ENCODE measurements at regions not wholly inside any gene's neighbourhood (a gene's known extent, or its start where the extent isn't known, plus 50 kb on each side); places are given as distances from the start of the nearest gene placed in this dataset.

DNA sequence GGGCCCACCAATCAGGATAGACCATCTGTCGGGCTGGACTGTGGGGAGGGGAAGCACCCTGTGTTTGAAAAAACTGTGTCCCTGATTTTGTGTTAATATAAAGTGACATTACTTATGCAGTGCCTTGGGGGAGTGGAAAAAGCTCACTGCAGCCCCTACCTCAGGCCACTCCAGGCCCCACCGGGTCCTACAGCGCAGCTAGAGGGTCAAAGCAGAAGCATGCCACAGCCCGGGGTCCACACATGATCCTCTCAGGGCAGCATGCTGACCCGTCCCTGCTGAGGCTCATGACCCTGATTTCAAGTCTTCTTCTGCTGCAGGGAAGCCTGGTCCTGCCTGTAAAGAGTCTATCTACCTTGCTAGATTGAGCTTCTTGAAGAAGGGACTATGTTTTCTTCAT lies 133.0 kb upstream of the PLCB4 start:
- no peak for DNase-seq (ENCODE audit: extremely low spot score)
- ChIA-PET POLR2A (no interaction called here), CTCF (no interaction called here)
- TF ChIP-seq TARDBP (IDR thresholded peaks at IDR 0.05) (no peak), SUZ12 (IDR thresholded peaks at IDR 0.05) (no peak), FOXM1 (IDR thresholded peaks at IDR 0.05; ENCODE audit: borderline replicate concordance) (no peak), PKNOX1 (IDR thresholded peaks at IDR 0.05) (no peak), L3MBTL2 (conservative IDR thresholded peaks at IDR 0.05) (no peak), FOXK2 (IDR thresholded peaks at IDR 0.05) (no peak), ZNF384 (IDR thresholded peaks at IDR 0.05) (no peak), BHLHE40 (IDR thresholded peaks at IDR 0.05; ENCODE audit: borderline replicate concordance) (no peak), ARNT (IDR thresholded peaks at IDR 0.05) (no peak), ELF4 (IDR thresholded peaks at IDR 0.05) (no peak), FOXA1 (IDR thresholded peaks at IDR 0.05) (no peak)

DNA sequence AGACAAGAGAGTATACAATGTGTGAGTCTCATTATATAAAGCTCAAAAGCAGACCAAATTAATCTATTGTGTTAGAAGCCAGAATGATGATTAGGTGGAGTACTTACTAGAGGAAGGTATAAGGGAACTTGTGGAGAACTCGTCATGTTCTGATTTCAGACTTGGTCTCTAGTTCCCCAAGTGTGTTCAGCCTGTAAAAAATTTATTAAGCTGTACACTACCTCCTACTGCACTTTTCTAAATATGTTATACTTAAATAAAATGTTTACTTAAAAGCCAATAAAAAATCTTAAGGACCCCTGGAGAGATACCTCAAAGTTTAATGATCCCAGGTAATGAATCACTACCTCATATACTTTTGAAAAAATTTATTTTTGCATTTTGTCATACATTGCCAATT lies 130.4 kb upstream of the PLCB4 start:
- no peak for DNase-seq (ENCODE audit: extremely low spot score)
- CTCF ChIA-PET = no interaction called here
- POLR2A ChIA-PET = no interaction called here
- TF ChIP-seq FOXK2 (IDR thresholded peaks at IDR 0.05) (no peak), NFRKB (IDR thresholded peaks at IDR 0.05) (no peak), TARDBP (IDR thresholded peaks at IDR 0.05) (no peak), ZNF384 (IDR thresholded peaks at IDR 0.05) (no peak), SP1 (IDR thresholded peaks at IDR 0.05) (no peak), ARNT (IDR thresholded peaks at IDR 0.05) (no peak), FOXM1 (IDR thresholded peaks at IDR 0.05; ENCODE audit: borderline replicate concordance) (no peak), ELF4 (IDR thresholded peaks at IDR 0.05) (no peak), BHLHE40 (IDR thresholded peaks at IDR 0.05; ENCODE audit: borderline replicate concordance) (no peak), FOXA1 (IDR thresholded peaks at IDR 0.05) (no peak), PKNOX1 (IDR thresholded peaks at IDR 0.05) (no peak), LEF1 (IDR thresholded peaks at IDR 0.05; ENCODE audit: borderline replicate concordance) (no peak), HDGF (IDR thresholded peaks at IDR 0.05; ENCODE audit: borderline replicate concordance) (no peak), CTBP1 (IDR thresholded peaks at IDR 0.05; ENCODE audit: borderline replicate concordance) (no peak), L3MBTL2 (conservative IDR thresholded peaks at IDR 0.05) (no peak), SUZ12 (IDR thresholded peaks at IDR 0.05) (no peak)

DNA sequence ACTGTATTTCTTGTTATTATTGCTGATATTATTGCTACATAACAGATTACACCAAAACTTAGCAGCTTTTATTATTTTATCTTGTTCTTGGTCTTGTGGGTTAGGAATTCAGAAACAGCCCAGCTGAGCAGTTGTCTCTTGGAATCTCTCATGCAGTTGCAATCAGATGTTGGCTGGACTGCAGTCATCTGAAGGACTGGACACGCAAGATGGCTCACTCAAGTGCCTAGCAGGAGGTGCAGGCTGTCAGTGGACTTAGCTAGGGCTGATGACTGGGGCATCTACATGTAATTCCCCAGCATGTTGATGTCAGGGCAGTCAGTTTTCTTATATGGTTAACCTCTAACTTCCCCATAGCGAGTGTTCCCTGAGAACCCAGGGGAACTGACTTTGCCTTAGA lies 128.6 kb upstream of the PLCB4 start:
- ChIA-PET CTCF (no interaction called here), POLR2A (no interaction called here)
- no peak for TF ChIP-seq FOXA1 (IDR thresholded peaks at IDR 0.05)
- DNase-seq (ENCODE audit: extremely low spot score) = no peak

DNA sequence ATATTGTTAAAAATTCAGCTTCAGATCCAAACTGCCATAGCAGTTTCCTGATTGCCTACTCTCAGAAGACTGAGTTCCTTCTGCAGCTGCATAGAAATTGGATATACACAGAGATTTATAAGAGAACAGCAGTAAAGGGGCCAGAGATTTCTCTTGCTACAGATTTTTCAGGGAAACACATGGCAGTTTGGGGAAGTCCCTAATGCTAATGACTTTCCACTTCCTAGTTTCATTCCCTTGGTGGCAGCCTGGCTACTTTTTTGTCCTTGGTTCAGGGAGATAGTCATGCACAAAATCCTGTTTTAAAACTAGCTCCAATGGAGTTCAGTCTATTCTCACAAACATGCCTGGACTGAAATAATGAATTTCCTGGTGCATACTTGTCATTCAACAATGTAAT lies 125.3 kb upstream of the PLCB4 start:
- ChIA-PET CTCF (no interaction called here), POLR2A (no interaction called here)
- no peak for DNase-seq (ENCODE audit: extremely low spot score)
- TF ChIP-seq HDGF (IDR thresholded peaks at IDR 0.05; ENCODE audit: borderline replicate concordance) = no peak
- TF ChIP-seq FOXA1 (IDR thresholded peaks at IDR 0.05) = no peak
- TF ChIP-seq SUZ12 (IDR thresholded peaks at IDR 0.05) = no peak
- TF ChIP-seq FOXM1 (IDR thresholded peaks at IDR 0.05; ENCODE audit: borderline replicate concordance) = no peak
- TF ChIP-seq L3MBTL2 (conservative IDR thresholded peaks at IDR 0.05) = no peak
- TF ChIP-seq LEF1 (IDR thresholded peaks at IDR 0.05; ENCODE audit: borderline replicate concordance) = no peak
- TF ChIP-seq NFRKB (IDR thresholded peaks at IDR 0.05) = no peak
- TF ChIP-seq ARNT (IDR thresholded peaks at IDR 0.05) = no peak
- TF ChIP-seq ZNF384 (IDR thresholded peaks at IDR 0.05) = no peak
- TF ChIP-seq TARDBP (IDR thresholded peaks at IDR 0.05) = no peak
- no peak for TF ChIP-seq ELF4 (IDR thresholded peaks at IDR 0.05)

GRCh38 chr20:8946036-8946940 lies 122.6 kb upstream of the PLCB4 start:
- TF ChIP-seq ZNF384 (IDR thresholded peaks at IDR 0.05) (no peak), FOXM1 (IDR thresholded peaks at IDR 0.05; ENCODE audit: borderline replicate concordance) (no peak), CTBP1 (IDR thresholded peaks at IDR 0.05; ENCODE audit: borderline replicate concordance) (no peak), HDGF (IDR thresholded peaks at IDR 0.05; ENCODE audit: borderline replicate concordance) (no peak), FOXK2 (IDR thresholded peaks at IDR 0.05) (no peak), TARDBP (IDR thresholded peaks at IDR 0.05) (no peak), L3MBTL2 (conservative IDR thresholded peaks at IDR 0.05) (no peak), NFRKB (IDR thresholded peaks at IDR 0.05) (no peak), ARNT (IDR thresholded peaks at IDR 0.05) (no peak), ELF4 (IDR thresholded peaks at IDR 0.05) (no peak), FOXA1 (IDR thresholded peaks at IDR 0.05) (no peak), PKNOX1 (IDR thresholded peaks at IDR 0.05) (no peak), BHLHE40 (IDR thresholded peaks at IDR 0.05; ENCODE audit: borderline replicate concordance) (no peak), SUZ12 (IDR thresholded peaks at IDR 0.05) (no peak)
- no peak for DNase-seq (ENCODE audit: extremely low spot score)
- ChIA-PET POLR2A (no interaction called here), CTCF (no interaction called here)

DNA sequence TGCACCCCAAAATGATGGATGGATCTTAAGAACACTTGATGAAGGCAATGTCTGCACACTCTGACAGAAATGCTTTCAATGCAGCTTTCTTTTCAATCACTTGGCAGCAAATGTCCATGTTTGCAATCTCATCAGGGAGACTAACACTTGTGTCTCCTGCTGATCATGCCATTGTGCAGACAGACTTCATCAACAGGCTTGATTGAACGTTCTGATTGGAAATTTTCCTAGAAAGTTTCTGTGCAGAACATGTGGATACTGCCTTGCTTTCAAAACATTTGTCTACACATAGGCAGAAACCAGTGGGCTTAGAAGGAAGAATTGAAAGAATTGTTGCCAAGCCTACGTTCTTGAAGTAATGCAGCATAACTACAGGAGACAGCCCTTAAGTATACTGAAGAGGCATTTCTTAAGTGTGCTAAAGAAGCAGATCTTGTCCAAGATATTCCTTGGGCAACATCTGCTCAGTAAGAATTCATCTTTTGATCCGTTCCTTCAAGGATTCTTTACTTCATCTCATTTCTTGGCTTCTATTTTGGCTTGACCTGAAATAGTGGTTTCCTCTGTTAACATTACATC lies 120.4 kb upstream of the PLCB4 start:
- CTCF ChIA-PET = interaction anchor here (0.6 kb wide), 1 partner anchor 95 kb away, joined by 3 read pairs; no protein-coding TSS in a partner anchor
- TF ChIP-seq CTBP1 (IDR thresholded peaks at IDR 0.05; ENCODE audit: borderline replicate concordance) (no peak), L3MBTL2 (conservative IDR thresholded peaks at IDR 0.05) (no peak), TARDBP (IDR thresholded peaks at IDR 0.05) (no peak), NFRKB (IDR thresholded peaks at IDR 0.05) (no peak), ELF4 (IDR thresholded peaks at IDR 0.05) (no peak), HDGF (IDR thresholded peaks at IDR 0.05; ENCODE audit: borderline replicate concordance) (no peak), FOXM1 (IDR thresholded peaks at IDR 0.05; ENCODE audit: borderline replicate concordance) (no peak), BHLHE40 (IDR thresholded peaks at IDR 0.05; ENCODE audit: borderline replicate concordance) (no peak), ARNT (IDR thresholded peaks at IDR 0.05) (no peak), LEF1 (IDR thresholded peaks at IDR 0.05; ENCODE audit: borderline replicate concordance) (no peak), ZNF384 (IDR thresholded peaks at IDR 0.05) (no peak), FOXA1 (IDR thresholded peaks at IDR 0.05) (no peak), SUZ12 (IDR thresholded peaks at IDR 0.05) (no peak)
- POLR2A ChIA-PET = no interaction called here
- no peak for DNase-seq (ENCODE audit: extremely low spot score)

All from HEK293T (cell line).